ENCODE measurements at regions not wholly inside any gene's neighbourhood (a gene's known extent, or its start where the extent isn't known, plus 50 kb on each side); places are given as distances from the start of the nearest gene placed in this dataset.

- Histone ChIP-seq H4K20me1 (ENCODE audit: control insufficient read depth, insufficient read depth) (no peaks in the 10 kb centered on the region; the same call in 1 of the 2 replicates), H3K9me3 (replicated peaks; ENCODE audit: control insufficient read depth, insufficient read depth, low read length) (no peaks in the 10 kb centered on the region), H3K4me1 (ENCODE audit: control insufficient read depth, insufficient read depth, low read length) (no peaks in the 10 kb centered on the region), H3K4me2 (ENCODE audit: control insufficient read depth, insufficient read depth) (no peak overlapping the region), H3K9ac (ENCODE audit: control insufficient read depth, insufficient read depth, low read length) (no peak overlapping the region), H3K79me2 (ENCODE audit: control insufficient read depth, insufficient read depth, low read length) (no peaks in the 10 kb centered on the region), H2AFZ (ENCODE audit: control insufficient read depth, low read depth, low read length) (no peak overlapping the region), H3K27me3 (replicated peaks in 1 of 2; ENCODE audit: control insufficient read depth in 2 of 2, insufficient read depth in 2 of 2, low read length in 1 of 2) (no peaks in the 10 kb centered on the region), H3K36me3 (ENCODE audit: control insufficient read depth in 2 of 2, insufficient read depth in 2 of 2, low read length in 1 of 2) (no peaks in the 10 kb centered on the region), H3K27ac (ENCODE audit: control insufficient read depth, insufficient read depth) (no peak overlapping the region), H3K4me3 (no peak overlapping the region)
- CTCF ChIA-PET: no interaction called here
- RAD21 ChIA-PET (ENCODE audit: unreplicated experiment): interaction anchor here (0.5 kb wide), 1 partner anchor 1323 kb away, joined by 4 read pairs; no protein-coding TSS in a partner anchor
- intact Hi-C loops (cut with micrococcal nuclease; ENCODE audit: unreplicated experiment): no loop called here
- FAIRE-seq: no peak
- SMC1A ChIA-PET (ENCODE audit: uncharacterized antibody, unreplicated experiment): no interaction called here
- DNase-seq (ENCODE audit: low read depth, low spot score): no peak
- TF ChIP-seq SMARCA5 (IDR thresholded peaks at IDR 0.05) (no peak), HCFC1 (IDR thresholded peaks at IDR 0.05; ENCODE audit: low read length) (no peak), RUNX3 (IDR thresholded peaks at IDR 0.05; ENCODE audit: low read length) (no peak), MAX (IDR thresholded peaks at IDR 0.05; ENCODE audit: low read depth, low read length) (no peak), SMAD5 (IDR thresholded peaks at IDR 0.05; ENCODE audit: low read depth) (no peak), NRF1 (conservative IDR thresholded peaks at IDR 0.05; ENCODE audit: low read depth, low read length) (no peak), ESRRA (IDR thresholded peaks at IDR 0.05; ENCODE audit: low read length) (no peak), ZBTB40 (IDR thresholded peaks at IDR 0.05; ENCODE audit: borderline replicate concordance) (no peak), ZNF384 (IDR thresholded peaks at IDR 0.05; ENCODE audit: borderline replicate concordance, low read depth, low read length) (no peak), REST (IDR thresholded peaks at IDR 0.05; ENCODE audit: low read depth, low read length) (no peak), CBX5 (IDR thresholded peaks at IDR 0.05; ENCODE audit: low read depth) (no peak), TAF1 (IDR thresholded peaks at IDR 0.05; ENCODE audit: borderline replicate concordance, low read depth, low read length) (no peak), IKZF1 (conservative IDR thresholded peaks at IDR 0.05) (no peak), ZBTB11 (CRISPR knock-in tag; IDR thresholded peaks at IDR 0.05) (no peak)
- POLR2A ChIA-PET: no interaction called here
- in situ Hi-C loops (cut with MboI): no loop called here
- 5% methylated on average over 3 of the region's 3 CpGs for WGBS (ENCODE audit: insufficient coverage, insufficient replicate concordance, low lambda C conversion rate, missing lambda C conversion rate)
- no TSS peak for BruUV-seq (replicated peaks)
- ATAC-seq: no peak
Measured at GRCh38 chr1:30466610-30467009, 256.8 kb downstream of the MATN1 start.
